H1 (cell line): ENCODE measurements at regions not wholly inside any gene's neighbourhood (a gene's known extent, or its start where the extent isn't known, plus 50 kb on each side); places are given as distances from the start of the nearest gene placed in this dataset.

Source experiments
- CTCF ChIA-PET: fragments of 300-600 bp; sonication (Branson Sonifier 250); formaldehyde crosslinking; loops from one replicate; lab custom pipeline; 2021; ENCODE audit not compliant: partially characterized antibody; lab: Charles Lee
- POLR2A ChIA-PET: fragments of 300-600 bp; sonication (Branson Sonifier 250); formaldehyde crosslinking; loops from one replicate; lab custom pipeline; 2021; ENCODE audit warnings: inconsistent platforms; ENCODE audit not compliant: partially characterized antibody; lab: Charles Lee
- DNase-seq, 2 experiments: peaks; one replicate each; pipeline versions ENCODE4 v3.0.0 to v3.0.0-alpha.2; 2010 to 2022; ENCODE audit warnings: low spot score in 2 of 2, low read depth in 1 of 2, mixed read lengths in 1 of 2
- FAIRE-seq: peaks from 2 replicates; lab custom pipeline; 2011; peaks lifted over from hg19 to GRCh38; lab: Jason Lieb, UNC
- H2AFZ ChIP-seq: 2 replicates; pipeline ENCODE4 v1.8.1; 2012; ENCODE audit warnings: low read length, inconsistent platforms
- H2AK5ac ChIP-seq: 2 replicates; pipeline ENCODE4 v1.6.1; 2013; ENCODE audit warnings: low read depth, low read length
- H2BK120ac ChIP-seq: replicated peaks from 2 replicates; pipeline ENCODE3; 2013; ENCODE audit warnings: low read depth, low read length, inconsistent platforms
- H2BK12ac ChIP-seq: 2 replicates; pipeline ENCODE4 v1.6.1; 2013; ENCODE audit warnings: low read depth, low read length
- H2BK15ac ChIP-seq: 2 replicates; pipeline ENCODE4 v1.6.1; 2013; ENCODE audit warnings: low read length
- H2BK20ac ChIP-seq: 2 replicates; pipeline ENCODE4 v1.6.1; 2013; ENCODE audit warnings: low read length
- H2BK5ac ChIP-seq: 2 replicates; pipeline ENCODE4 v1.6.1; 2013; ENCODE audit warnings: low read depth, low read length
- H3K14ac ChIP-seq: 2 replicates; pipeline ENCODE4 v1.6.1; 2013; ENCODE audit warnings: inconsistent platforms; ENCODE audit not compliant: insufficient read length
- H3K18ac ChIP-seq: 2 replicates; pipeline ENCODE4 v1.6.1; 2013; ENCODE audit warnings: low read length; ENCODE audit errors: extremely low read depth
- H3K23ac ChIP-seq: 2 replicates; pipeline ENCODE4 v1.6.1; 2013; ENCODE audit warnings: inconsistent platforms; ENCODE audit not compliant: insufficient read length
- H3K23me2 ChIP-seq: 2 replicates; pipeline ENCODE4 v1.6.1; 2013; ENCODE audit warnings: low read depth, low read length
- H3K27ac ChIP-seq: 2 replicates; pipeline ENCODE4 v1.6.1; 2011; ENCODE audit warnings: low read depth, low read length, inconsistent platforms
- H3K27me3 ChIP-seq, 4 experiments: replicated peaks in 1 of 4; 1 replicate in 1 of 4; 2 replicates in 3 of 4; pipeline versions ENCODE4 v1.6.1 to v1.8.1; 2011 to 2013; ENCODE audit warnings: low read length in 3 of 4, mild to moderate bottlenecking in 3 of 4, inconsistent platforms in 2 of 4, mixed read lengths in 2 of 4, moderate library complexity in 1 of 4; ENCODE audit not compliant: control insufficient read depth in 3 of 4, insufficient read depth in 3 of 4; ENCODE audit errors: extremely low read depth in 1 of 4
- H3K36me3 ChIP-seq, 4 experiments: 2 replicates each; pipeline versions ENCODE4 v1.6.1 to v1.8.1; 2011 to 2013; ENCODE audit warnings: mild to moderate bottlenecking in 4 of 4, low read length in 3 of 4, moderate library complexity in 2 of 4, control low read depth in 1 of 4, inconsistent platforms in 1 of 4; ENCODE audit not compliant: insufficient read depth in 4 of 4, control insufficient read depth in 2 of 4
- H3K4ac ChIP-seq: replicated peaks from 2 replicates; pipeline ENCODE3; 2013; ENCODE audit warnings: low read length, low read depth, mixed read lengths, inconsistent platforms; ENCODE audit not compliant: insufficient read length
- H3K4me1 ChIP-seq, 4 experiments: replicated peaks in 1 of 4; 1 replicate in 1 of 4; 2 replicates in 3 of 4; pipeline versions ENCODE4 v1.6.1 to v1.8.1; 2011 to 2013; ENCODE audit warnings: low read length in 3 of 4, inconsistent platforms in 2 of 4, mixed read lengths in 1 of 4; ENCODE audit not compliant: insufficient read depth in 4 of 4, control insufficient read depth in 3 of 4
- H3K4me2 ChIP-seq, 2 experiments: 2 replicates each; pipeline versions ENCODE4 v1.6.1 to v1.8.1; 2011 to 2013; ENCODE audit warnings: low read depth in 2 of 2, low read length in 2 of 2, control low read depth in 1 of 2, inconsistent platforms in 1 of 2, mild to moderate bottlenecking in 1 of 2; ENCODE audit not compliant: insufficient read depth in 1 of 2
- H3K4me3 ChIP-seq, 4 experiments: fragments of 200-600, 300-600 bp in 1 of 4; sonication (generic), shearing (Covaris generic), sonication (Bioruptor Twin) in 1 of 4; 2 replicates each; pipeline versions ENCODE4 v1.5.1 to v1.8.1; 2011 to 2016; ENCODE audit warnings: low read length in 4 of 4, low read depth in 3 of 4, control low read depth in 2 of 4, inconsistent platforms in 2 of 4, mild to moderate bottlenecking in 2 of 4, mixed read lengths in 1 of 4, moderate library complexity in 1 of 4; ENCODE audit not compliant: insufficient read depth in 2 of 4; ENCODE audit errors: extremely low read depth in 1 of 4
- H3K56ac ChIP-seq: replicated peaks from 2 replicates; pipeline ENCODE3; 2013; ENCODE audit warnings: low read depth, mild to moderate bottlenecking, mixed read lengths, low read length, inconsistent platforms; ENCODE audit not compliant: insufficient read length
- H3K79me1 ChIP-seq: 2 replicates; pipeline ENCODE4 v1.6.1; 2013; ENCODE audit warnings: low read depth, low read length, control low read depth
- H3K79me2 ChIP-seq, 2 experiments: 2 replicates each; pipeline versions ENCODE4 v1.6.1 to v1.8.1; 2012 to 2013; ENCODE audit warnings: low read length in 2 of 2, mild to moderate bottlenecking in 2 of 2, inconsistent platforms in 1 of 2; ENCODE audit not compliant: insufficient read depth in 2 of 2, control insufficient read depth in 1 of 2
- H3K9ac ChIP-seq, 4 experiments: replicated peaks in 1 of 4; 1 replicate in 1 of 4; 2 replicates in 3 of 4; pipeline versions ENCODE4 v1.6.1 to v1.8.1; 2011 to 2013; ENCODE audit warnings: low read depth in 3 of 4, low read length in 3 of 4, control low read depth in 2 of 4, mild to moderate bottlenecking in 2 of 4, moderate library complexity in 2 of 4, inconsistent platforms in 1 of 4; ENCODE audit errors: extremely low read depth in 1 of 4
- H3K9me3 ChIP-seq, 2 experiments: 2 replicates each; pipeline versions ENCODE4 v1.6.1 to v1.8.1; 2012 to 2013; ENCODE audit warnings: mild to moderate bottlenecking in 2 of 2, moderate library complexity in 2 of 2, control low read depth in 1 of 2, inconsistent platforms in 1 of 2, low read depth in 1 of 2, low read length in 1 of 2, mixed read lengths in 1 of 2; ENCODE audit not compliant: insufficient read depth in 2 of 2
- H4K20me1 ChIP-seq, 2 experiments: replicated peaks in 1 of 2; 2 replicates each; pipeline versions ENCODE3 to v1.8.1; 2011 to 2013; ENCODE audit warnings: inconsistent platforms in 2 of 2, low read length in 2 of 2, mild to moderate bottlenecking in 1 of 2; ENCODE audit not compliant: insufficient read depth in 2 of 2, control insufficient read depth in 1 of 2
- H4K5ac ChIP-seq: 2 replicates; pipeline ENCODE4 v1.6.1; 2013; ENCODE audit warnings: low read length, low read depth, mixed read lengths, inconsistent platforms; ENCODE audit not compliant: insufficient read length
- H4K8ac ChIP-seq: 2 replicates; pipeline ENCODE4 v1.8.0; 2013; ENCODE audit warnings: mild to moderate bottlenecking, moderate library complexity, low read length, inconsistent platforms; ENCODE audit not compliant: insufficient read depth; ENCODE audit errors: extremely low read depth
- H4K91ac ChIP-seq: replicated peaks from 2 replicates; pipeline ENCODE3; 2013; ENCODE audit warnings: low read length, mixed read lengths, inconsistent platforms; ENCODE audit not compliant: insufficient read length
- CEBPB ChIP-seq: IDR thresholded peaks from 2 replicates; pipeline ENCODE4 v1.6.1; 2012; ENCODE audit warnings: low read depth, low read length
- CHD1 ChIP-seq: IDR thresholded peaks from 2 replicates; pipeline ENCODE4 v1.6.1; 2012; ENCODE audit warnings: low read depth, low read length, improper control_type of control experiment
- CREB1 ChIP-seq: IDR thresholded peaks from 2 replicates; pipeline ENCODE4 v1.6.1; 2012; ENCODE audit warnings: inconsistent platforms
- CTBP2 ChIP-seq: IDR thresholded peaks from 2 replicates; pipeline ENCODE4 v1.7.0; 2011; ENCODE audit warnings: borderline replicate concordance, mild to moderate bottlenecking, moderate library complexity, mixed read lengths, low read length; ENCODE audit not compliant: insufficient read depth, insufficient read length
- GTF2F1 ChIP-seq: IDR thresholded peaks from 2 replicates; pipeline ENCODE4 v1.6.1; 2012; ENCODE audit warnings: low read depth, low read length, improper control_type of control experiment, borderline replicate concordance
- JUN ChIP-seq: IDR thresholded peaks from 2 replicates; pipeline ENCODE4 v1.6.1; 2011; ENCODE audit warnings: low read depth, mild to moderate bottlenecking, improper control_type of control experiment, low read length
- POLR2AphosphoS5 ChIP-seq: IDR thresholded peaks from 2 replicates; pipeline ENCODE4 v1.6.1; 2011; ENCODE audit warnings: low read depth, low read length
- RBBP5 ChIP-seq: IDR thresholded peaks from 2 replicates; pipeline ENCODE4 v1.7.1; 2012; ENCODE audit warnings: low read depth, mild to moderate bottlenecking, inconsistent platforms, low read length, moderate library complexity, borderline replicate concordance
- RFX5 ChIP-seq: IDR thresholded peaks from 2 replicates; pipeline ENCODE4 v1.6.1; 2011; ENCODE audit warnings: low read depth, low read length, improper control_type of control experiment, borderline replicate concordance
- SIN3A ChIP-seq, 2 experiments: IDR thresholded peaks in 1 of 2; conservative IDR thresholded peaks in 1 of 2; 2 replicates each; pipeline ENCODE4 v1.6.1; 2011 to 2012; ENCODE audit warnings: low read length in 2 of 2, improper control_type of control experiment in 1 of 2, low read depth in 1 of 2, mild to moderate bottlenecking in 1 of 2
- SIRT6 ChIP-seq: IDR thresholded peaks from one replicate; pipeline ENCODE4 v1.7.1; 2012; ENCODE audit warnings: low read length, inconsistent platforms
- SP1 ChIP-seq: IDR thresholded peaks from 2 replicates; pipeline ENCODE4 v1.6.1; 2011; ENCODE audit warnings: low read depth, low read length
- SP2 ChIP-seq: IDR thresholded peaks from 2 replicates; pipeline ENCODE4 v1.6.1; 2012; ENCODE audit warnings: mild to moderate bottlenecking, low read length, inconsistent platforms
- SRF ChIP-seq: IDR thresholded peaks from 2 replicates; pipeline ENCODE4 v1.6.1; 2011; ENCODE audit warnings: mild to moderate bottlenecking, low read depth, low read length, moderate library complexity
- SUZ12 ChIP-seq: fragments of 200-600 bp; sonication (generic); IDR thresholded peaks from 2 replicates; pipeline ENCODE4 v1.6.1; 2012; ENCODE audit warnings: mild to moderate bottlenecking, inconsistent platforms, low read length, moderate library complexity, mixed read lengths
- TAF1 ChIP-seq: IDR thresholded peaks from 2 replicates; pipeline ENCODE4 v1.6.1; 2011; ENCODE audit warnings: mild to moderate bottlenecking, low read depth, low read length
- TEAD4 ChIP-seq: IDR thresholded peaks from 2 replicates; pipeline ENCODE4 v1.6.1; 2012; ENCODE audit warnings: low read depth, low read length, inconsistent platforms, mixed read lengths
- WGBS, 2 experiments: shearing (Covaris generic) in 1 of 2; methylation state at CpG; one replicate each; pipeline versions ENCODE4 v1.1.6 to v1.1.7; 2013 to 2015; ENCODE audit warnings: low lambda C conversion rate in 2 of 2, mixed read lengths in 2 of 2, inconsistent platforms in 1 of 2, low coverage in 1 of 2, missing lambda C conversion rate in 1 of 2; ENCODE audit not compliant: insufficient replicate concordance in 2 of 2, insufficient coverage in 1 of 2, insufficient read length in 1 of 2; ENCODE audit errors: extremely low coverage in 1 of 2, missing lambda C conversion rate in 1 of 2; 5-methylcytosine and 5-hydroxymethylcytosine counted together

GRCh38 chr11:130546438-130546837, 98.0 kb downstream of the ADAMTS15 start:
- H3K56ac ChIP-seq = no peak overlapping the region
- H4K91ac ChIP-seq = no peak overlapping the region
- H2BK15ac ChIP-seq = no peak overlapping the region
- no peak overlapping the region; the same call in 1 of the 2 replicates for H4K8ac ChIP-seq
- no peak overlapping the region for H2AK5ac ChIP-seq
- WGBS, 2 experiments = 93% methylated on average over 7 of the region's 7 CpGs; no CpG with 5 or more reads in 1 of the 2 experiments
- H3K27ac ChIP-seq = no peak overlapping the region
- H3K4me3 ChIP-seq = no peak overlapping the region
- no peak overlapping the region for H4K5ac ChIP-seq
- no peaks in the 10 kb centered on the region for H3K4me1 ChIP-seq
- FAIRE-seq (no peak), DNase-seq (no peak)
- H4K20me1 ChIP-seq = no peaks in the 10 kb centered on the region
- no peaks in the 10 kb centered on the region for H3K79me2 ChIP-seq
- H2BK120ac ChIP-seq = no peak overlapping the region
- no peak overlapping the region for H3K4ac ChIP-seq
- H2BK5ac ChIP-seq = no peak overlapping the region
- H2BK12ac ChIP-seq = no peak overlapping the region
- no peaks in the 10 kb centered on the region; a peak in 1 of 7 replicates for H3K27me3 ChIP-seq
- no peaks in the 10 kb centered on the region for H3K79me1 ChIP-seq
- POLR2A ChIA-PET = no interaction called here
- CTCF ChIA-PET = interaction anchor here (0.7 to 1.6 kb wide), 7 partner anchors 10 to 316 kb away, joined by 3 to 8 read pairs (median 4); no protein-coding TSS in a partner anchor
- no peak overlapping the region for H2AFZ ChIP-seq
- H3K4me2 ChIP-seq = no peak overlapping the region
- H3K9ac ChIP-seq = no peak overlapping the region
- no peak overlapping the region for H2BK20ac ChIP-seq
- no peak overlapping the region for H3K23ac ChIP-seq
- H3K18ac ChIP-seq = no peak overlapping the region
- H3K36me3 ChIP-seq = no peaks in the 10 kb centered on the region
- no peak overlapping the region for H3K14ac ChIP-seq
- no peaks in the 10 kb centered on the region for H3K23me2 ChIP-seq
- no peaks in the 10 kb centered on the region for H3K9me3 ChIP-seq
- no peak for TF ChIP-seq TAF1
- no peak for TF ChIP-seq RFX5
- TF ChIP-seq SUZ12 = no peak
- TF ChIP-seq JUN = no peak
- TF ChIP-seq TEAD4 = no peak
- TF ChIP-seq CEBPB = no peak
- no peak for TF ChIP-seq CHD1
- no peak for TF ChIP-seq SIN3A (conservative IDR thresholded peaks at IDR 0.05 in 1 of 2, IDR thresholded peaks at IDR 0.05 in 1 of 2; ENCODE audit: low read depth in 1 of 2, low read length in 2 of 2)
- no peak for TF ChIP-seq SIRT6
- TF ChIP-seq CTBP2 = no peak
- TF ChIP-seq POLR2AphosphoS5 = no peak
- TF ChIP-seq GTF2F1 = no peak
- no peak for TF ChIP-seq SP2
- TF ChIP-seq RBBP5 = no peak
- no peak for TF ChIP-seq SRF
- no peak for TF ChIP-seq CREB1
- TF ChIP-seq SP1 = no peak
